ENCODE measurements at regions not wholly inside any gene's neighbourhood (a gene's known extent, or its start where the extent isn't known, plus 50 kb on each side); places are given as distances from the start of the nearest gene placed in this dataset.

GRCh38 chr1:213526306-213526705 is 461.5 kb upstream of the PROX1 start:
- Histone ChIP-seq H4K20me1 (ENCODE audit: control insufficient read depth, extremely low read depth, insufficient read depth, low read length) (no peaks in the 10 kb centered on the region), H3K9me1 (ENCODE audit: control insufficient read depth, extremely low read depth, insufficient read depth, low read length) (no peaks in the 10 kb centered on the region), H3K9me3 (ENCODE audit: control insufficient read depth, low read depth, low read length) (no peaks in the 10 kb centered on the region), H3K27me3 (ENCODE audit: control insufficient read depth, extremely low read depth, insufficient read depth, low read length) (no peaks in the 10 kb centered on the region), H3K27ac (ENCODE audit: control insufficient read depth, insufficient read depth, low read length) (no peak overlapping the region), H2AFZ (ENCODE audit: control insufficient read depth, low read length) (no peak overlapping the region), H3K79me2 (ENCODE audit: control insufficient read depth, insufficient read depth, low read length) (no peaks in the 10 kb centered on the region), H3K4me1 (ENCODE audit: control insufficient read depth, extremely low read depth, insufficient read depth, low read length) (no peaks in the 10 kb centered on the region), H3K4me3 (ENCODE audit: control insufficient read depth in 2 of 3, extremely low read depth in 1 of 3, insufficient read depth in 2 of 3, low read depth in 1 of 3, low read length in 3 of 3) (no peak overlapping the region), H3K4me2 (ENCODE audit: control insufficient read depth, extremely low read depth, insufficient read depth, low read depth, low read length) (no peak overlapping the region), H3K36me3 (ENCODE audit: control insufficient read depth in 2 of 2, extremely low read depth in 1 of 2, insufficient read depth in 2 of 2, low read length in 2 of 2) (no peaks in the 10 kb centered on the region), H3K9ac (ENCODE audit: control insufficient read depth, extremely low read depth, insufficient read depth, low read length) (no peak overlapping the region)
- dilution Hi-C loops (cut with MboI; ENCODE audit: extremely low pct_ligation_motif_present, low sequenced_read_pairs): no loop called here
- no peak for TF ChIP-seq CTCF (optimal IDR thresholded peaks at IDR 0.05 in 1 of 3, IDR thresholded peaks at IDR 0.05 in 1 of 3, conservative IDR thresholded peaks at IDR 0.05 in 1 of 3; ENCODE audit: extremely low read depth in 1 of 3, insufficient read depth in 2 of 3, low read length in 3 of 3)
- no peak for TF ChIP-seq EZH2 (IDR thresholded peaks at IDR 0.05; ENCODE audit: low read length)
- DNase-seq (ENCODE audit: low read depth, low spot score) (no peak), FAIRE-seq (no peak)

GRCh38 chr1:213530611-213531320 is 457.0 kb upstream of the PROX1 start:
- H3K9me1 ChIP-seq (ENCODE audit: control insufficient read depth, extremely low read depth, insufficient read depth, low read length): no peaks in the 10 kb centered on the region
- FAIRE-seq (no peak), DNase-seq (ENCODE audit: low read depth, low spot score) (no peak)
- H3K9ac ChIP-seq (ENCODE audit: control insufficient read depth, extremely low read depth, insufficient read depth, low read length): no peak overlapping the region
- H3K27me3 ChIP-seq (ENCODE audit: control insufficient read depth, extremely low read depth, insufficient read depth, low read length): no peaks in the 10 kb centered on the region
- no peaks in the 10 kb centered on the region for H3K4me1 ChIP-seq (ENCODE audit: control insufficient read depth, extremely low read depth, insufficient read depth, low read length)
- no peak for TF ChIP-seq CTCF (optimal IDR thresholded peaks at IDR 0.05 in 1 of 3, IDR thresholded peaks at IDR 0.05 in 1 of 3, conservative IDR thresholded peaks at IDR 0.05 in 1 of 3; ENCODE audit: extremely low read depth in 1 of 3, insufficient read depth in 2 of 3, low read length in 3 of 3)
- TF ChIP-seq EZH2 (IDR thresholded peaks at IDR 0.05; ENCODE audit: low read length): no peak
- dilution Hi-C loops (cut with MboI; ENCODE audit: extremely low pct_ligation_motif_present, low sequenced_read_pairs): no loop called here
- H4K20me1 ChIP-seq (ENCODE audit: control insufficient read depth, extremely low read depth, insufficient read depth, low read length): no peaks in the 10 kb centered on the region
- H3K4me2 ChIP-seq (ENCODE audit: control insufficient read depth, extremely low read depth, insufficient read depth, low read depth, low read length): no peak overlapping the region
- H3K4me3 ChIP-seq (ENCODE audit: control insufficient read depth in 2 of 3, extremely low read depth in 1 of 3, insufficient read depth in 2 of 3, low read depth in 1 of 3, low read length in 3 of 3): no peak overlapping the region
- H3K9me3 ChIP-seq (ENCODE audit: control insufficient read depth, low read depth, low read length): no peaks in the 10 kb centered on the region
- H3K27ac ChIP-seq (ENCODE audit: control insufficient read depth, insufficient read depth, low read length): no peak overlapping the region
- no peak overlapping the region for H2AFZ ChIP-seq (ENCODE audit: control insufficient read depth, low read length)
- no peaks in the 10 kb centered on the region for H3K79me2 ChIP-seq (ENCODE audit: control insufficient read depth, insufficient read depth, low read length)
- H3K36me3 ChIP-seq (ENCODE audit: control insufficient read depth in 2 of 2, extremely low read depth in 1 of 2, insufficient read depth in 2 of 2, low read length in 2 of 2): no peaks in the 10 kb centered on the region
